Liver (tissue), 3 donors: ENCODE measurements at regions not wholly inside any gene's neighbourhood (a gene's known extent, or its start where the extent isn't known, plus 50 kb on each side); places are given as distances from the start of the nearest gene placed in this dataset.

ENCODE experiments used
- FOXA2 ChIP-seq: IDR thresholded peaks from 2 replicates; pipeline ENCODE4 v1.6.1; 2016; ENCODE audit warnings: antibody characterized with exemption
- SP1 ChIP-seq: IDR thresholded peaks from 2 replicates; pipeline ENCODE4 v1.6.1; 2018; ENCODE audit warnings: antibody characterized with exemption, mild to moderate bottlenecking
- TF ChIP-seq, protein P1 (sequence below): fragments of 150-350 bp; IDR thresholded peaks from 2 replicates; pipeline ENCODE4 v1.5.1; 2017; ENCODE audit warnings: improper control_type of control experiment, low read depth, low read length; ENCODE audit not compliant: missing input control
- TF ChIP-seq, protein P2 (sequence below): IDR thresholded peaks from 2 replicates; pipeline ENCODE4 v1.6.1; 2016; ENCODE audit warnings: antibody characterized with exemption
- donor health status: healthy.
- donor health status: healthy.

- TF ChIP-seq, protein P1, sequence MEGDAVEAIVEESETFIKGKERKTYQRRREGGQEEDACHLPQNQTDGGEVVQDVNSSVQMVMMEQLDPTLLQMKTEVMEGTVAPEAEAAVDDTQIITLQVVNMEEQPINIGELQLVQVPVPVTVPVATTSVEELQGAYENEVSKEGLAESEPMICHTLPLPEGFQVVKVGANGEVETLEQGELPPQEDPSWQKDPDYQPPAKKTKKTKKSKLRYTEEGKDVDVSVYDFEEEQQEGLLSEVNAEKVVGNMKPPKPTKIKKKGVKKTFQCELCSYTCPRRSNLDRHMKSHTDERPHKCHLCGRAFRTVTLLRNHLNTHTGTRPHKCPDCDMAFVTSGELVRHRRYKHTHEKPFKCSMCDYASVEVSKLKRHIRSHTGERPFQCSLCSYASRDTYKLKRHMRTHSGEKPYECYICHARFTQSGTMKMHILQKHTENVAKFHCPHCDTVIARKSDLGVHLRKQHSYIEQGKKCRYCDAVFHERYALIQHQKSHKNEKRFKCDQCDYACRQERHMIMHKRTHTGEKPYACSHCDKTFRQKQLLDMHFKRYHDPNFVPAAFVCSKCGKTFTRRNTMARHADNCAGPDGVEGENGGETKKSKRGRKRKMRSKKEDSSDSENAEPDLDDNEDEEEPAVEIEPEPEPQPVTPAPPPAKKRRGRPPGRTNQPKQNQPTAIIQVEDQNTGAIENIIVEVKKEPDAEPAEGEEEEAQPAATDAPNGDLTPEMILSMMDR = no peak
- no peak for TF ChIP-seq FOXA2
- TF ChIP-seq SP1 = no peak
- TF ChIP-seq, protein P2, sequence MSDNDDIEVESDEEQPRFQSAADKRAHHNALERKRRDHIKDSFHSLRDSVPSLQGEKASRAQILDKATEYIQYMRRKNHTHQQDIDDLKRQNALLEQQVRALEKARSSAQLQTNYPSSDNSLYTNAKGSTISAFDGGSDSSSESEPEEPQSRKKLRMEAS = no peak
Observed at GRCh38 chr1:82485591-82486369, 685.0 kb downstream of the ADGRL2 start.
